HFF-Myc (cell line): ENCODE measurements at regions not wholly inside any gene's neighbourhood (a gene's known extent, or its start where the extent isn't known, plus 50 kb on each side); places are given as distances from the start of the nearest gene placed in this dataset.
"Not testable (repeated sequence)": the region's sequence is repeated elsewhere in the genome, so short reads cannot be mapped to it uniquely, and the experiment has no call there.

ENCODE experiments used
- DNase-seq: peaks from one replicate; pipeline ENCODE4 v3.0.0-alpha.2; 2011; ENCODE audit warnings: low read depth; ENCODE audit errors: extremely low read depth
- H3K4me3 ChIP-seq: replicated peaks from 2 replicates; pipeline ENCODE4 v1.5.1; 2011; ENCODE audit warnings: low read depth, mild to moderate bottlenecking, control low read depth, low read length
- CTCF ChIP-seq: IDR thresholded peaks from 2 replicates; pipeline ENCODE4 v1.5.1; 2012; ENCODE audit warnings: mild to moderate bottlenecking, low read depth, low read length, control low read depth; ENCODE audit errors: missing control alignments

GRCh38 chr20:19918965-19919329, 98.2 kb upstream of the NAA20 start:
- TF ChIP-seq CTCF, result no peak
- DNase-seq, result peak; percentile 26
- no peak overlapping the region for H3K4me3 ChIP-seq

- no peak for TF ChIP-seq CTCF
- no peak for DNase-seq
- no peak overlapping the region for H3K4me3 ChIP-seq
Observed at GRCh38 chr20:19920381-19921138, 96.6 kb upstream of the NAA20 start.

GRCh38 chr20:19921284-19921793, 95.8 kb upstream of the NAA20 start:
- DNase-seq, result no peak
- H3K4me3 ChIP-seq, result no peak overlapping the region
- no peak for TF ChIP-seq CTCF

- not testable (repeated sequence) for H3K4me3 ChIP-seq, DNase-seq
Observed at GRCh38 chr20:19921829-19922228, 95.3 kb upstream of the NAA20 start.

GRCh38 chr20:19922716-19923115, 94.4 kb upstream of the NAA20 start:
- no peak for DNase-seq
- no peak for TF ChIP-seq CTCF

GRCh38 chr20:19923762-19924161, 93.4 kb upstream of the NAA20 start:
- TF ChIP-seq CTCF, result no peak
- no peak overlapping the region for H3K4me3 ChIP-seq
- no peak for DNase-seq

More at GRCh38 chr20:19922716-19923115, 94.4 kb upstream of the NAA20 start:
- no peak overlapping the region for H3K4me3 ChIP-seq

- no peak overlapping the region for H3K4me3 ChIP-seq
- no peak for TF ChIP-seq CTCF
- no peak for DNase-seq
Observed at GRCh38 chr20:19924255-19924654, 92.9 kb upstream of the NAA20 start.
